HEK293 (cell line): ENCODE measurements at regions not wholly inside any gene's neighbourhood (a gene's known extent, or its start where the extent isn't known, plus 50 kb on each side); places are given as distances from the start of the nearest gene placed in this dataset.

Experiments used
- CTCF ChIA-PET: fragments of 350-600 bp; formaldehyde crosslinking; extraction: SDS; loops from one replicate; lab custom pipeline; 2021; ENCODE audit warnings: antibody characterized with exemption; lab: Yijun Ruan, JAX
- POLR2A ChIA-PET: fragments of 300-600 bp; formaldehyde crosslinking; extraction: SDS; loops from one replicate; lab custom pipeline; 2020; ENCODE audit warnings: antibody characterized with exemption, inconsistent platforms; lab: Yijun Ruan, JAX
- H3K27ac ChIP-seq: fragments of 200-500 bp; sonication (Bioruptor generic); 2 replicates; pipeline ENCODE4 v1.5.1; 2014; ENCODE audit warnings: low read depth, low read length, control low read depth, inconsistent platforms; ENCODE audit errors: extremely low read depth
- H3K36me3 ChIP-seq, 2 experiments: fragments of 200-500 bp in 1 of 2; sonication (Bioruptor generic) in 1 of 2; 1 replicate in 1 of 2; 2 replicates in 1 of 2; pipeline ENCODE4 v1.5.1; 2014 to 2017; ENCODE audit warnings: inconsistent platforms in 2 of 2, low read length in 2 of 2; ENCODE audit not compliant: control insufficient read depth in 2 of 2, insufficient read depth in 1 of 2
- H3K4me1 ChIP-seq: fragments of 200-500 bp; sonication (Bioruptor generic); 2 replicates; pipeline ENCODE4 v1.5.1; 2014; ENCODE audit warnings: mild to moderate bottlenecking, low read length, inconsistent platforms; ENCODE audit not compliant: control insufficient read depth, insufficient read depth
- H3K4me3 ChIP-seq: 2 replicates; pipeline ENCODE4 v1.5.1; 2011; ENCODE audit warnings: low read depth, mild to moderate bottlenecking, control low read depth, low read length, moderate library complexity
- H3K9me3 ChIP-seq: fragments of 200-500 bp; sonication (Bioruptor generic); 2 replicates; pipeline ENCODE4 v1.5.1; 2014; ENCODE audit warnings: low read depth, low read length, inconsistent platforms; ENCODE audit not compliant: control insufficient read depth, insufficient read depth
- SCRT2 ChIP-seq: fragments of 450-650 bp; formaldehyde crosslinking; IDR thresholded peaks from 2 replicates; pipeline ENCODE4 v1.5.1; 2016; ENCODE audit warnings: missing biosample characterization, missing genetic modification characterization
- ZNF121 ChIP-seq: fragments of 450-650 bp; formaldehyde crosslinking; IDR thresholded peaks from 2 replicates; pipeline ENCODE4 v1.5.1; 2016; ENCODE audit warnings: missing biosample characterization, missing genetic modification characterization
- ZNF155 ChIP-seq: fragments of 450-650 bp; formaldehyde crosslinking; IDR thresholded peaks from 2 replicates; pipeline ENCODE4 v1.5.1; 2016; ENCODE audit warnings: missing biosample characterization, missing genetic modification characterization
- ZNF184 ChIP-seq: fragments of 450-650 bp; IDR thresholded peaks from 2 replicates; pipeline ENCODE4 v1.5.1; 2018; ENCODE audit warnings: missing biosample characterization, mild to moderate bottlenecking, missing genetic modification characterization
- ZNF214 ChIP-seq: fragments of 450-650 bp; formaldehyde crosslinking; IDR thresholded peaks from 2 replicates; pipeline ENCODE4 v1.5.1; 2017; ENCODE audit warnings: missing biosample characterization, mild to moderate bottlenecking, missing genetic modification characterization, borderline replicate concordance
- ZNF311 ChIP-seq: fragments of 450-650 bp; formaldehyde crosslinking; IDR thresholded peaks from 2 replicates; pipeline ENCODE4 v1.5.1; 2017; ENCODE audit warnings: missing biosample characterization, missing genetic modification characterization, borderline replicate concordance
- ZNF426 ChIP-seq: fragments of 450-650 bp; formaldehyde crosslinking; IDR thresholded peaks from 2 replicates; pipeline ENCODE4 v1.5.1; 2017; ENCODE audit warnings: missing biosample characterization, missing genetic modification characterization, mild to moderate bottlenecking, inconsistent platforms, moderate library complexity
- ZNF473 ChIP-seq: fragments of 450-650 bp; formaldehyde crosslinking; IDR thresholded peaks from 2 replicates; pipeline ENCODE4 v1.5.1; 2017; ENCODE audit warnings: missing biosample characterization, missing genetic modification characterization
- ZNF548 ChIP-seq: fragments of 450-650 bp; formaldehyde crosslinking; IDR thresholded peaks from 2 replicates; pipeline ENCODE4 v1.5.1; 2016; ENCODE audit warnings: missing biosample characterization, missing genetic modification characterization
- ZNF561 ChIP-seq: fragments of 450-650 bp; IDR thresholded peaks from 2 replicates; pipeline ENCODE4 v1.5.1; 2018; ENCODE audit warnings: missing biosample characterization, missing genetic modification characterization, borderline replicate concordance
- ZNF670 ChIP-seq: fragments of 450-650 bp; formaldehyde crosslinking; IDR thresholded peaks from 2 replicates; pipeline ENCODE4 v1.5.1; 2016; ENCODE audit warnings: missing biosample characterization, missing genetic modification characterization, low read depth
- ZNF843 ChIP-seq: fragments of 450-650 bp; formaldehyde crosslinking; IDR thresholded peaks from 2 replicates; pipeline ENCODE4 v1.5.1; 2016; ENCODE audit warnings: missing biosample characterization, missing genetic modification characterization
- TF ChIP-seq, protein P1 (sequence below): fragments of 450-650 bp; formaldehyde crosslinking; IDR thresholded peaks from 2 replicates; pipeline ENCODE4 v1.5.1; 2016; ENCODE audit warnings: missing biosample characterization, missing genetic modification characterization
- TF ChIP-seq, protein P2 (sequence below): fragments of 450-650 bp; formaldehyde crosslinking; IDR thresholded peaks from 2 replicates; pipeline ENCODE4 v1.5.1; 2017; ENCODE audit warnings: missing biosample characterization, missing genetic modification characterization
- TF ChIP-seq, protein P3 (sequence below): fragments of 450-650 bp; formaldehyde crosslinking; IDR thresholded peaks from 2 replicates; pipeline ENCODE4 v1.5.1; 2016; ENCODE audit warnings: missing biosample characterization, missing genetic modification characterization, borderline replicate concordance
- TF ChIP-seq, protein P4 (sequence below): fragments of 450-650 bp; formaldehyde crosslinking; IDR thresholded peaks from 2 replicates; pipeline ENCODE4 v1.5.1; 2016; ENCODE audit warnings: missing biosample characterization, missing genetic modification characterization
- TF ChIP-seq, protein P5 (sequence below): fragments of 450-650 bp; formaldehyde crosslinking; conservative IDR thresholded peaks from 2 replicates; pipeline ENCODE4 v1.5.1; 2016; ENCODE audit warnings: low read depth, missing biosample characterization, missing genetic modification characterization
- TF ChIP-seq, protein P6 (sequence below): fragments of 450-650 bp; formaldehyde crosslinking; IDR thresholded peaks from 2 replicates; pipeline ENCODE4 v1.5.1; 2017; ENCODE audit warnings: missing biosample characterization, mild to moderate bottlenecking, missing genetic modification characterization, moderate library complexity
- TF ChIP-seq, protein P7 (sequence below): fragments of 450-650 bp; formaldehyde crosslinking; IDR thresholded peaks from 2 replicates; pipeline ENCODE4 v1.5.1; 2016; ENCODE audit warnings: missing biosample characterization, missing genetic modification characterization

DNA sequence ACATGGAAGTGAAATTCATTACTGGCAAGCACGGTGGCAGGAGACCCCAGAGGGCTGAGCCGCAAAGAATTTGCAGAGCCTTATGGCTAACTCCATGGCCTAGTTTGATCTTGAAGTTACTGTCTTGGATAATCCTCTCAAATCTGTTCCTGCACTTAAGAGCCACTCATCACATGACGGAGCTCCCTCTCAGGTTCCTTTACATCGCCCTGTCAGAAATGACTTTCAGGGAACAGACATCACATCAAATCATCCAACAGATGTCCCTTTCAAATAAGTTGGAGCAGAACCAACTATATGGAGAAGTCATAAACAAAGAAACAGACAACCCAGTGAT is 328.8 kb upstream of the THBS1 start:
- H3K36me3 ChIP-seq, result no peaks in the 10 kb centered on the region
- H3K4me3 ChIP-seq, result no peak overlapping the region
- TF ChIP-seq, protein P1, sequence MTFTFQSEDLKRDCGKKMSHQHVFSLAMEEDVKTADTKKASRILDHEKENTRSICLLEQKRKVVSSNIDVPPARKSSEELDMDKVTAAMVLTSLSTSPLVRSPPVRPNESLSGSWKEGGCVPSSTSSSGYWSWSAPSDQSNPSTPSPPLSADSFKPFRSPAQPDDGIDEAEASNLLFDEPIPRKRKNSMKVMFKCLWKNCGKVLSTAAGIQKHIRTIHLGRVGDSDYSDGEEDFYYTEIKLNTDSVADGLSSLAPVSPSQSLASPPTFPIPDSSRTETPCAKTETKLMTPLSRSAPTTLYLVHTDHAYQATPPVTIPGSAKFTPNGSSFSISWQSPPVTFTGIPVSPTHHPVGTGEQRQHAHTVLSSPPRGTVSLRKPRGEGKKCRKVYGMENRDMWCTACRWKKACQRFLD (tag by site-specific recombination), result no peak
- TF ChIP-seq ZNF473 (no peak), ZNF548 (no peak), ZNF184 (tag by site-specific recombination) (no peak), ZNF426 (tag by site-specific recombination) (no peak), ZNF155 (no peak), SCRT2 (no peak), ZNF214 (tag by site-specific recombination) (no peak), ZNF121 (tag by site-specific recombination) (no peak), ZNF311 (no peak)
- TF ChIP-seq, protein P2, sequence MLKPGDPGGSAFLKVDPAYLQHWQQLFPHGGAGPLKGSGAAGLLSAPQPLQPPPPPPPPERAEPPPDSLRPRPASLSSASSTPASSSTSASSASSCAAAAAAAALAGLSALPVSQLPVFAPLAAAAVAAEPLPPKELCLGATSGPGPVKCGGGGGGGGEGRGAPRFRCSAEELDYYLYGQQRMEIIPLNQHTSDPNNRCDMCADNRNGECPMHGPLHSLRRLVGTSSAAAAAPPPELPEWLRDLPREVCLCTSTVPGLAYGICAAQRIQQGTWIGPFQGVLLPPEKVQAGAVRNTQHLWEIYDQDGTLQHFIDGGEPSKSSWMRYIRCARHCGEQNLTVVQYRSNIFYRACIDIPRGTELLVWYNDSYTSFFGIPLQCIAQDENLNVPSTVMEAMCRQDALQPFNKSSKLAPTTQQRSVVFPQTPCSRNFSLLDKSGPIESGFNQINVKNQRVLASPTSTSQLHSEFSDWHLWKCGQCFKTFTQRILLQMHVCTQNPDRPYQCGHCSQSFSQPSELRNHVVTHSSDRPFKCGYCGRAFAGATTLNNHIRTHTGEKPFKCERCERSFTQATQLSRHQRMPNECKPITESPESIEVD (tag by site-specific recombination), result no peak
- TF ChIP-seq, protein P3, sequence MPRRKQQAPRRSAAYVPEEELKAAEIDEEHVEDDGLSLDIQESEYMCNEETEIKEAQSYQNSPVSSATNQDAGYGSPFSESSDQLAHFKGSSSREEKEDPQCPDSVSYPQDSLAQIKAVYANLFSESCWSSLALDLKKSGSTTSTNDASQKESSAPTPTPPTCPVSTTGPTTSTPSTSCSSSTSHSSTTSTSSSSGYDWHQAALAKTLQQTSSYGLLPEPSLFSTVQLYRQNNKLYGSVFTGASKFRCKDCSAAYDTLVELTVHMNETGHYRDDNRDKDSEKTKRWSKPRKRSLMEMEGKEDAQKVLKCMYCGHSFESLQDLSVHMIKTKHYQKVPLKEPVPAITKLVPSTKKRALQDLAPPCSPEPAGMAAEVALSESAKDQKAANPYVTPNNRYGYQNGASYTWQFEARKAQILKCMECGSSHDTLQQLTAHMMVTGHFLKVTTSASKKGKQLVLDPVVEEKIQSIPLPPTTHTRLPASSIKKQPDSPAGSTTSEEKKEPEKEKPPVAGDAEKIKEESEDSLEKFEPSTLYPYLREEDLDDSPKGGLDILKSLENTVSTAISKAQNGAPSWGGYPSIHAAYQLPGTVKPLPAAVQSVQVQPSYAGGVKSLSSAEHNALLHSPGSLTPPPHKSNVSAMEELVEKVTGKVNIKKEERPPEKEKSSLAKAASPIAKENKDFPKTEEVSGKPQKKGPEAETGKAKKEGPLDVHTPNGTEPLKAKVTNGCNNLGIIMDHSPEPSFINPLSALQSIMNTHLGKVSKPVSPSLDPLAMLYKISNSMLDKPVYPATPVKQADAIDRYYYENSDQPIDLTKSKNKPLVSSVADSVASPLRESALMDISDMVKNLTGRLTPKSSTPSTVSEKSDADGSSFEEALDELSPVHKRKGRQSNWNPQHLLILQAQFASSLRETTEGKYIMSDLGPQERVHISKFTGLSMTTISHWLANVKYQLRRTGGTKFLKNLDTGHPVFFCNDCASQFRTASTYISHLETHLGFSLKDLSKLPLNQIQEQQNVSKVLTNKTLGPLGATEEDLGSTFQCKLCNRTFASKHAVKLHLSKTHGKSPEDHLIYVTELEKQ (tag by site-specific recombination), result no peak
- TF ChIP-seq, protein P4, sequence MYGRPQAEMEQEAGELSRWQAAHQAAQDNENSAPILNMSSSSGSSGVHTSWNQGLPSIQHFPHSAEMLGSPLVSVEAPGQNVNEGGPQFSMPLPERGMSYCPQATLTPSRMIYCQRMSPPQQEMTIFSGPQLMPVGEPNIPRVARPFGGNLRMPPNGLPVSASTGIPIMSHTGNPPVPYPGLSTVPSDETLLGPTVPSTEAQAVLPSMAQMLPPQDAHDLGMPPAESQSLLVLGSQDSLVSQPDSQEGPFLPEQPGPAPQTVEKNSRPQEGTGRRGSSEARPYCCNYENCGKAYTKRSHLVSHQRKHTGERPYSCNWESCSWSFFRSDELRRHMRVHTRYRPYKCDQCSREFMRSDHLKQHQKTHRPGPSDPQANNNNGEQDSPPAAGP (tag by site-specific recombination), result no peak
- CTCF ChIA-PET, result no interaction called here
- POLR2A ChIA-PET, result no interaction called here
- no peaks in the 10 kb centered on the region for H3K9me3 ChIP-seq
- H3K4me1 ChIP-seq, result no peaks in the 10 kb centered on the region
- no peak overlapping the region for H3K27ac ChIP-seq

DNA sequence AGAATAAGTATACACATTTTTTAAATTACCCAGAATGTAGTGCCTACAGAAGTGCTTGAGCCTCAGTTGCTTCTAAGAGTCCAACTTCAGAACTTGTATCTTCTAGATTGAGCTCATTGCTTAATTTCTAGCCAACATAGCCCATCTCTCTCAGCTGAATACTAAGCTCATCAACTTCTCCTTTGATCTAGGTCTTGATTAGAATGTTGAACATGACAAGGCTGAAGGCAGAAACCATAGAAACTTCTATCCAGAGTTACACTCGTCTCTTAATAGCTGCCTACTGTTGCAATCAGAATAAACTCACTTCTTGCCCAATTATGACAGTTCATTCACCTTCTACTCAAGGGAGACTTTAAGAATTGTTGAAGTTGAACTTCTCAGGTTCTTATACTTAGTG is 327.3 kb upstream of the THBS1 start:
- ChIA-PET POLR2A (no interaction called here), CTCF (no interaction called here)
- TF ChIP-seq, protein P5, sequence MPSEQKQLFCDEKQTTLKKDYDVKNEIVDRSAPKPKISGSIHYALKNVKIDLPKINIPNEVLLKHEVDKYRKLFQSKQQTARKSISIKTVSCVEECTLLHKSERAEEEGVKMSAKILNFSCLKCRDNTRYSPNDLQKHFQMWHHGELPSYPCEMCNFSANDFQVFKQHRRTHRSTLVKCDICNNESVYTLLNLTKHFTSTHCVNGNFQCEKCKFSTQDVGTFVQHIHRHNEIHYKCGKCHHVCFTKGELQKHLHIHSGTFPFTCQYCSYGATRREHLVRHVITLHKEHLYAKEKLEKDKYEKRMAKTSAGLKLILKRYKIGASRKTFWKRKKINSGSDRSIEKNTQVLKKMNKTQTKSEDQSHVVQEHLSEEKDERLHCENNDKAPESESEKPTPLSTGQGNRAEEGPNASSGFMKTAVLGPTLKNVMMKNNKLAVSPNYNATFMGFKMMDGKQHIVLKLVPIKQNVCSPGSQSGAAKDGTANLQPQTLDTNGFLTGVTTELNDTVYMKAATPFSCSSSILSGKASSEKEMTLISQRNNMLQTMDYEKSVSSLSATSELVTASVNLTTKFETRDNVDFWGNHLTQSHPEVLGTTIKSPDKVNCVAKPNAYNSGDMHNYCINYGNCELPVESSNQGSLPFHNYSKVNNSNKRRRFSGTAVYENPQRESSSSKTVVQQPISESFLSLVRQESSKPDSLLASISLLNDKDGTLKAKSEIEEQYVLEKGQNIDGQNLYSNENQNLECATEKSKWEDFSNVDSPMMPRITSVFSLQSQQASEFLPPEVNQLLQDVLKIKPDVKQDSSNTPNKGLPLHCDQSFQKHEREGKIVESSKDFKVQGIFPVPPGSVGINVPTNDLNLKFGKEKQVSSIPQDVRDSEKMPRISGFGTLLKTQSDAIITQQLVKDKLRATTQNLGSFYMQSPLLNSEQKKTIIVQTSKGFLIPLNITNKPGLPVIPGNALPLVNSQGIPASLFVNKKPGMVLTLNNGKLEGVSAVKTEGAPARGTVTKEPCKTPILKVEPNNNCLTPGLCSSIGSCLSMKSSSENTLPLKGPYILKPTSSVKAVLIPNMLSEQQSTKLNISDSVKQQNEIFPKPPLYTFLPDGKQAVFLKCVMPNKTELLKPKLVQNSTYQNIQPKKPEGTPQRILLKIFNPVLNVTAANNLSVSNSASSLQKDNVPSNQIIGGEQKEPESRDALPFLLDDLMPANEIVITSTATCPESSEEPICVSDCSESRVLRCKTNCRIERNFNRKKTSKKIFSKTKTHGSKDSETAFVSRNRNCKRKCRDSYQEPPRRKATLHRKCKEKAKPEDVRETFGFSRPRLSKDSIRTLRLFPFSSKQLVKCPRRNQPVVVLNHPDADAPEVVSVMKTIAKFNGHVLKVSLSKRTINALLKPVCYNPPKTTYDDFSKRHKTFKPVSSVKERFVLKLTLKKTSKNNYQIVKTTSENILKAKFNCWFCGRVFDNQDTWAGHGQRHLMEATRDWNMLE (tag by site-specific recombination), result no peak
- TF ChIP-seq ZNF561 (tag by site-specific recombination), result no peak
- TF ChIP-seq, protein P6, sequence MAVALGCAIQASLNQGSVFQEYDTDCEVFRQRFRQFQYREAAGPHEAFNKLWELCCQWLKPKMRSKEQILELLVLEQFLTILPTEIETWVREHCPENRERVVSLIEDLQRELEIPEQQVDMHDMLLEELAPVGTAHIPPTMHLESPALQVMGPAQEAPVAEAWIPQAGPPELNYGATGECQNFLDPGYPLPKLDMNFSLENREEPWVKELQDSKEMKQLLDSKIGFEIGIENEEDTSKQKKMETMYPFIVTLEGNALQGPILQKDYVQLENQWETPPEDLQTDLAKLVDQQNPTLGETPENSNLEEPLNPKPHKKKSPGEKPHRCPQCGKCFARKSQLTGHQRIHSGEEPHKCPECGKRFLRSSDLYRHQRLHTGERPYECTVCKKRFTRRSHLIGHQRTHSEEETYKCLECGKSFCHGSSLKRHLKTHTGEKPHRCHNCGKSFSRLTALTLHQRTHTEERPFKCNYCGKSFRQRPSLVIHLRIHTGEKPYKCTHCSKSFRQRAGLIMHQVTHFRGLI, result no peak
- TF ChIP-seq ZNF843 (tag by site-specific recombination), result no peak
- TF ChIP-seq, protein P7, sequence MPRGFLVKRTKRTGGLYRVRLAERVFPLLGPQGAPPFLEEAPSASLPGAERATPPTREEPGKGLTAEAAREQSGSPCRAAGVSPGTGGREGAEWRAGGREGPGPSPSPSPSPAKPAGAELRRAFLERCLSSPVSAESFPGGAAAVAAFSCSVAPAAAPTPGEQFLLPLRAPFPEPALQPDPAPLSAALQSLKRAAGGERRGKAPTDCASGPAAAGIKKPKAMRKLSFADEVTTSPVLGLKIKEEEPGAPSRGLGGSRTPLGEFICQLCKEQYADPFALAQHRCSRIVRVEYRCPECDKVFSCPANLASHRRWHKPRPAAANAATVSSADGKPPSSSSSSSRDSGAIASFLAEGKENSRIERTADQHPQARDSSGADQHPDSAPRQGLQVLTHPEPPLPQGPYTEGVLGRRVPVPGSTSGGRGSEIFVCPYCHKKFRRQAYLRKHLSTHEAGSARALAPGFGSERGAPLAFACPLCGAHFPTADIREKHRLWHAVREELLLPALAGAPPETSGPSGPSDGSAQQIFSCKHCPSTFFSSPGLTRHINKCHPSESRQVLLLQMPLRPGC, result no peak
- no peak for TF ChIP-seq ZNF670
- Histone ChIP-seq H3K27ac (no peak overlapping the region), H3K36me3 (no peaks in the 10 kb centered on the region), H3K9me3 (no peaks in the 10 kb centered on the region), H3K4me1 (no peaks in the 10 kb centered on the region), H3K4me3 (no peak overlapping the region)
